ENCODE measurements at regions not wholly inside any gene's neighbourhood (a gene's known extent, or its start where the extent isn't known, plus 50 kb on each side); places are given as distances from the start of the nearest gene placed in this dataset.
"Not testable (repeated sequence)": the region's sequence is repeated elsewhere in the genome, so short reads cannot be mapped to it uniquely, and the experiment has no call there.

DNA sequence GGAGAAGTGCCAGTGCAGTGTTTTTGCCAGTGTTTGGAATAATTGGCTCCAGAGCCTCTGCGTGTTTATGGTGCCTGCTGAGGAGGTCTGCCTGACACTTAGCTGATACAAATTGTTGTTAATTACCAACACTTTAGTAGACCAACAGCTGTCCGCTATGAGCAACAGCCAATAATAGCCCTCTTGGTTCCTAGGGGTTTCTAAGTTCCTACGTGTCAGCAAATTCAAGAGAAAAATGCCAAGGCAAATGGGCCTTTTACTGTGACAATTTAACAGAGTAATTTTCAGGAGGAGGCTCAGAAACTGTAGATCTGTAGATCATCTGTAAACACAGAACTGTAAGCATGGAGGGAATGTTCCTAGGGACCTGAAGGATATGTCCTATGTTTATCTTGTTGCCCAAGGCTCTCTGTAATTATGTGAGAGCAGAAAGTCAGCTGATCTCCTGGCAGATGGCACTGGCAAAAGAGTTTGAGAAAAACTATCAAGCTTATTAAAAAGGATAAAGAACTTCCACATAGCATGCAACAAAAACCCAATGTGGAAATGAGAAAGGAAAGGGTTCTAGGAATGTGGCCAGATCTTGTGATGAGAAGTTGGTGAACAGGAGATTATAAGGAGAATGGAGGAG lies 157.7 kb downstream of the GJA1 start:
- no peak for DNase-seq (ENCODE audit: insufficient read length, low spot score)
- no peak for FAIRE-seq

DNA sequence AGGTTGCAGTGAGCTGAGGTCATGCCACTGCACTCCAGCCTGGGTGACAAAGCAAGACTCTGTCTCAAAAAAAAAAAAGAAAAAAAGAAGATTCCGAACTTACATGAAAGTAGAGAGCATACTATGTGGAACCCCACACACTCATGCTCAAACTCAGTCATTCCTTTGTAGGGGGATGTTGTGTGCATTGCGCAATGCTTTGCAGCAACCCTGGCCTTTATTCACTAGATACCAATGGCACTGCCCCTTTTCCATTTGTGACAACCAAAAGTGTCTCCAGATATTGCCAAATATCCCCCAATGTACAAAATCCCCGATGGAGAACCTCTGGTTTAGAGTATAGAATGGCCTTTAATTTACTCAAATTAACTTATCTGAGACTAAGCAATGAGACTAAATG lies 158.6 kb downstream of the GJA1 start:
- FAIRE-seq (no peak), DNase-seq (ENCODE audit: insufficient read length, low spot score) (no peak)

DNA sequence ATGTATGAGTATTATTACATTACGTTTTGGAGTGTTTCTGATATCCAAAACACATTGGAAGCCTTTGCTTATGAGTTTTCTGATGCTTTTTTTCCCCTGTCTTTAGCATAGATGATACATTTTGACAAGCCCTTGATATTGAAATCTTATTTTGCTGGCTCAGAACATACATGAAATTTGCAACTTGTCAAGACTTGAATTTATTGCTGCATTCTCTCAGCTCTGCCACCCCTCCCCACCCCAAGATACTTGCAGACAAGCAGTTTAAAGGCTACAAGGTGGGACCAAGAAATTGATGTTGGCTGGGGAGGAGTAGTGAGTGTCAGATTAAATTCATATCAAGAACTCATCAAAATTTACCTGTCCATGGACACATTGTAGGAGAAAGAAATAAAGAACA lies 160.2 kb downstream of the GJA1 start:
- no peak for FAIRE-seq
- DNase-seq (ENCODE audit: insufficient read length, low spot score), result no peak

DNA sequence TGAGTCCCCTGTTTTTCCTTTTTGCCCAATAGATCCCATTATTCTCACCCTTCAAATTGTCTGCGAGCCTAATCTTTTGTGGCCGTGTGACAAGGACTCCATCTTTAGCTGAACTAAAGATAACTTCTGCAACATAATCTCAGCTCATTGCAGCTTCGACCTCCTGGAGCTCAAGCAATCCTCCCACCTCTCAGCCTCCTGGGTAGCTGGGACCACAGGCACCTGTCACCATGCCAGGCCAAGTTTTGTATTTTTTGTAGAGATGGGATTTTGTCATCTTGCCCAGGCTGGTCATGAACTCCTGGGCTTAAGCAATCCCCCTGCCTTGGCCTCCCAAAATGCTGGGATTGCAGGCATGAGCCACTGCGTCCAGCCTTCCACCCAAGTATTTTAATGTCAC lies 161.0 kb downstream of the GJA1 start:
- FAIRE-seq (no peak), DNase-seq (ENCODE audit: insufficient read length, low spot score) (no peak)

DNA sequence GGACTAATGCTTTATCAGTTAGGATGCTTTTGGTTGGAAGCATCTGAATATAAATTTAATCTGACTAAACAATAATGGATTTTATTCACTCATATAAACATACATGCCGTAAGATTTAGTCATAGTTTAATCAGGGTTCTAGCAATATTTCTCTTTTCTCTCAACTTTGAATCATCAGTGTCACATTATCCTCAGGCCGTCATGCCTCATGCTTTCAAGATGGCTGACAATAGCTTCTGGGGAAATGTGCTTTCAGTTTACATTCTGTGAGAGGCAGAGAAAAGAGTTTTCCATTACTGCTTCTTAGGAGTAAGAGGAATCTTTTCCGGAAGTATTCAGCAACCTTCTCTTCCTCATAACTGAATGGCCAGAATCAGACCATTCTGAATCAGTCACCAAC lies 162.2 kb downstream of the GJA1 start:
- DNase-seq (ENCODE audit: insufficient read length, low spot score), result no peak
- FAIRE-seq, result no peak

DNA sequence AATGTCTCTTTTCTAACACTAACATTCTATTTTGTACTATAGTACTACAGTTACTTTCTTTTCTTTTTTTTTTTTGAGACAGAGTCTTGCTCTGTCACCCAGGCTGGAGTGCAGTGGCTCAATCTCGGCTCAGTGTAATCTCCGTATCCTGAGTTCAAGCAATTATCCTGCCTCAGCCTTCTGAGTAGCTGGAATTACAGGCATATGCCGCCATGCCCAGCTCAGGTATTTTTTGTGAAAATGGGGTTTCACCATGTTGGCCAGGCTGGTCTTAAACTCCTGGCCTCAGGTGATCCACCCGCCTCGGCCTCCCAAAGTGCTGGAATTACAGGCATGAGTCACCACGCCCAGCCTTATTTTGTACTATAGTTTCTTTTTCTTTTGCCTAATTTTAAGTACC lies 163.9 kb downstream of the GJA1 start:
- not testable (repeated sequence) for FAIRE-seq

DNA sequence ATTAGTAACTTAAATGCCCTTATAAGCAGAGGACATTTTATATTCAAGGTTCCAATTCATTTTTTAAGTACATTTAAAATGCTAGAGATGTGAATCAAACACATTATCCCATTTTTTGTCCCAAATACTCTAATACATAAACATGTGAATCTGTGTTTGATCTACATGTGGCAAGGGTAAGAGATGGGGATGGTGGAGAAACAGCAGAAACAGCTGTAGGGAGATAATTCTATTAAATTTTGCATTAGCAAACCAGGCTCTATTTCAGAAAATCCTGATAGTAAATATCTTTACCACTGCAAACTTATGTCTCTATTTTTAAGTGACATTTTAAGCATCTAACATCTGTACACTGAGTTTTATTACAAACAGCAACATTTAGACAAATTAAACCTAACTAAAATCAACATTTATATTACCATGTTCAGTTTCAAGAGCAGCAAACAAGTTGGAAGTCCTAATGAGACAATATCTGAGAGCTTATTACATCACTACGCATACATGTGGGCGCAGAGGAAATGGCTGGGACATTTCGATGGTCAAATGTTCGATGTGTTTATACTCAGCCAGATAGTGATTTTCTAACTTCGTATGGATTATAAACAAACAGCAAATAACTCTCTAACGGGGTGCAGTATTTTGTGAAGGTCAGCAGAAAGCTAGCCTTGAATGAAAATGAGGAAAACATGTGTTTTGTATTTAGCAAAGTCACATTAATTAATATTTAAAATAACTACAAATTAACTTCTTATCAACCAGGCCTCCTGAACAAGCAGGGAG lies 165.1 kb downstream of the GJA1 start:
- FAIRE-seq (no peak), DNase-seq (ENCODE audit: insufficient read length, low spot score) (no peak)

More for the DNA sequence above, 163.9 kb downstream of the GJA1 start:
- not testable (repeated sequence) for DNase-seq (ENCODE audit: insufficient read length, low spot score)

DNA sequence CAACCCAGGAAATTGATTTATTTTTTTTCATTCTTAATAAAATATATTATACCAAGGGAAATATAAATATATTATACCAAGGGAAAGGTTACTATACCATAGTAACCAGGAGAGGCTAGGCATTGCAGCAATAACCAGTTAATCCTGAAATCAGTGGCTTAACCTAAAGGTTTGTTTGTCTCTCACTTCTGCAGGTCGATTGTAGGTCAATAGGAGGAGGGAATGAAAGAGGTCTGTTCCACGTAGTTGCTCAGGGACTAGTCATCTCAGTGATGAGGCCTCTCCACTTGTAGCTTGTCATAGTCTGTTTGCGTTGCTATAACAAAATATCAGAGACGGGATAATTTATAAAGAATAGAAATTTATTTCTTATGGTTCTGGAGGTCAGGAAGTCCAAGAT lies 168.0 kb downstream of the GJA1 start:
- FAIRE-seq, result no peak
- no peak for DNase-seq (ENCODE audit: insufficient read length, low spot score)

DNA sequence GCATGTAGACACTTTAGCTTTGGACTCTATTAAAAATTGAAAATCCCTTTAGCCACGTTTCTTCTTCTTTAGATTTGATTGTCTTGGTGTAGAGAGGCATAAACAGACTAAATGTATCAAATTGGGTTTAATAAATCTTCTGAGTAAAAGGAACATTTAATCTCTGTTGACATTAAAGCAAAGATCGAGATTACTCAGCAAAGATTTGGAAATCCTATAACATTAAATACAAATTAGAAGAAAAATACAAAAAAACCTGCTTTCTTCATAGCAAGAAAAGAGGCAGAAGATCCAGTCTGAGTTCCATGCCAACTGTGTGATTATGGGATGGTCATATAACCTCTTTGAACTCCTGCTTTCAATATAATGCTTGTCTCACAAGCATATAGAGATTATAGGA lies 172.3 kb downstream of the GJA1 start:
- DNase-seq (ENCODE audit: insufficient read length, low spot score), result no peak
- FAIRE-seq, result no peak

DNA sequence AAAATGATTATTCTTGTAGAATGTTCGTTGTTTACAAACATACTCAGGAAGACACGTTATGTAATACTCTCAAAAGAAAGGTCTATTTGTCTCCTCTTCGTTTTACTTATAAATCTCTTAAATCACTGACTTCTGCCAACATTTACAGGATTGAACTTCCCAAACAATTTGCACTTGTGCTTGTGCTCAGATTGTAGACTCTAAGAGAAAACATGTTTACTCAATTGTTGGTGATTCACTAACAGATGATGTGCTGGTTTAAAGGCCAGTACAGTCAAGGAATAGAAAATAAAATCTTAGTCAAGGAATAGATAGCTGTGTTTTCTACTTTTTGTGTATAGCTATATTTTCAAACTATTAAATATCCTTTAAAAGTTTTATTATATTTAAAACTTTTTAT lies 172.8 kb downstream of the GJA1 start:
- no peak for DNase-seq (ENCODE audit: insufficient read length, low spot score)

DNA sequence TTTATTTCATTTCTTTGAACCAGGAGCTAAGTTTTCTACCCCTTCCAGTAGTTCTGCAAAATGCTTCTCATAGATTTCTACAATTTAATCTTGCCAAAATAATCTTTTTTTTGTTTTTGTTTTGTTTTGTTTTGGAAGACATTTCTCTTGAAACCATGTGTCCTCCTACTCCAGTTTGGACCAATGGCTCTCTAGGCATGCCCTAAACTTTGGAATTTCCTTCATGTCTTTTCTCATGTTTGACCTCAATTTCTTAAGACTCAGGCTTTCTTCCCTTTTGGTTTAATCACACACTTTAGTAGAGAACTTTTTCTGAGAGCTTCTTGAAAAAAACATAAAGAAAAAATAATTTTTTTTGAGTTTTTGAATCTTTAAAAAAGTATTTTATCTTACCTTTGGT lies 173.8 kb downstream of the GJA1 start:
- DNase-seq (ENCODE audit: insufficient read length, low spot score) (no peak), FAIRE-seq (no peak)

More for the DNA sequence above, 172.8 kb downstream of the GJA1 start:
- FAIRE-seq, result no peak

DNA sequence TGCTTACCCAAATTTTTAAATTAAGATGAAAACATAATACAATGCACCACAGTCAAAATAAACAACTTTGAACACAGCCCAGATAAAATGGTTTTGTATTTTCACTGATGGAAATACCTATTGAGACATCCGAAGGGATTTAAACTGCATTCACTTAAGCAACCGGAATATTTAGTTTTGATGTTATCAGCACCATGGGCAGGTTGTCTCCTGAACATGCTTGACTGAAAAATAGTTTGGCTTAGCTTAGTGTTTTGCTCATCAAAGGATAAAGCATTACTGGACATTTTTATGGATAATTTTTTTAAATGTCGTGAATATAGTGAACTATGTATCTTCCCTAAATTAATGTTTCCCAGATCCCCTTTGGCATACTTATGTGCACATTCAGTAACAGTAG lies 177.5 kb downstream of the GJA1 start:
- no peak for FAIRE-seq
- DNase-seq (ENCODE audit: insufficient read length, low spot score), result no peak

DNA sequence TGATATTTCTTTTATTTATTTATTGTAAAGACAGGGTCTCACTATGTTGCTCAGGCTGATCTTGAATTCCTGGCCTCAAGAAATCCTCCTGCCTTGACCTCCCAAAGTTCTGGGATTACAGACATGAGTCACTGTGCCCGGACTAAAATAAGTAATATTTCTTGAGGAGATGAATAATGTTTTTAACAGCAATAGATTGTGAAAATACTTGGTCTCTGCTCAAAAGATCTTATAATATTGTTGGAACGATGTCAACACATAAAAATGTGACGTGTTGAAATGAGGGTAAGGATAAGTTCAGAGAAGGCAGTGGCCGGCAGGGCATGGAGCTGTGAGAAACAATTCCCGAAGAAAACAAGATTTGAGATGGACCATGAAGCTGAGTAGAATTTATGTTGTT lies 178.7 kb downstream of the GJA1 start:
- FAIRE-seq (no peak), DNase-seq (ENCODE audit: insufficient read length, low spot score) (no peak)

DNA sequence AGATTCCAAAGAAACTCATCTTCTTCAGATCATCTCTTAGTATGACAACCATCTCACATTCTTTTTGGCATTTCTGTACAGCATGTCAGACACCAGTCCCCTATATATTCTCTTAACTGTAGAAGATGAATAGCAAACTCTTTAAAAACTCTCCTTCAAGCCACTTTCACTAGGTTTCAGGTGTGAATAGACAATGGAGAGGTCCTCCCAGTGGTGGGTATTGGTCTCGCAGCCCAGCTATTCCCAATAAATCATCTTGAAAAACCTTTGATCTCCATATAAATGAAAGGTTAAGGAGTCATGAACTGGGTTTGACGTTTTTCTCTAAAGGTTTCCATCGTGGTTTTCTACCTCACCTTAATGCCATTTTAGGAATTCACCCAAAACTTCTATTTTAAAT lies 180.0 kb downstream of the GJA1 start:
- DNase-seq (ENCODE audit: insufficient read length, low spot score) (no peak), FAIRE-seq (no peak)

DNA sequence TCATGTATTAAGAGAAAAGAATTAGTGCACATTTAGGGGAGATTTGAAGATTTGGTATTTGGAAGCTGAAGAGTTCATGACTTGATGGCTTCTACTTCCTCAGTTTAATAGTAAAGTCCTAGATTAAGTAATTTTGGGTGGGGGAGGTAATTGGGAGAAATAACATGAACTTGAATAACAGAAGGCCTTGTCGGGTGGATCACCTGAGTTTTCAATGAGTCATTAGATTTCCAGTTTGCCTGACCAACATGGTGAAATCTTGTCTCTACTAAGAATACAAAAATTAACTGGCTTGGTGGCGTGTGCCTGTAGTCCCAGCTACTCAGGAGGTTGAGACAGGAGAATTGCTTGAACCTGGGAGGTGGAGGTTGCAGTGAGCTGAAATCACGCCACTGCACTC lies 181.0 kb downstream of the GJA1 start:
- FAIRE-seq, result no peak
- no peak for DNase-seq (ENCODE audit: insufficient read length, low spot score)

DNA sequence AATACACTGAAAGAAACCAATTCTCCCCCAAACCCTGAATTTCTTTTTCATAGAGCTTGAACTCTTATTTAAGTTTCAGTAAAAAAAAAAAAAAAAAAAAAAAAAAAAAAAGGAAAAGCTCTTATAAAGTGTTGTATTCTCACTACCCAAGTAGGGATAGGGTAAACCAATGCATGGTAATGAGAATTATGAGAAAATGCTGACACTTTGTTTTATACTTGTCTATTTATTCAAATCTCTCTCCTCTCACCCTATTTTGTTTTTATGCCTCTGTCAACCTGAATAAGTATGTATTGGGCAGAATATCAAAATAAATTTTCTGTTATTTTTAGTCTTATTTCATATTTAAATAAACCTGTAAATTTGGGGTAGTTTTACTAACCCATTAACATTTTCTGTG lies 181.9 kb downstream of the GJA1 start:
- FAIRE-seq (no peak), DNase-seq (ENCODE audit: insufficient read length, low spot score) (no peak)

DNA sequence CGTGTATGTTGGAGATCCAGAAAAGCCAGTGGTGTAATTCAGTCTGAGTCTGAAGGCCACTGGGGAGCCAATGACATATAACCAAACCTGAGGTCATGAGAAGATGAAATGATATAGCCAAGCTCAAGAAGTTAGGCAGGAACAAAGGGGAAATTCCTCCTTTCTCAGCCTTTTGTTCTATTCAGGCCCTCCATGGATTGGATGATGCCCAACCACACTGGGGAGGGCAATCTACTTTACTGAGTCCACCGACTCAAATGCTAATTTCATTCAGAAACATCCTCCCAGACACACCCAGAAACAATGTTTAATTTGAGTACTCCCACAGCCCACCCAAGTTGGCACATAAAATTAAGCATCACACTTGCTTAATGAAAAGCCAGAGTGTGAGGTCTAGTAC lies 183.6 kb downstream of the GJA1 start:
- FAIRE-seq (no peak), DNase-seq (ENCODE audit: insufficient read length, low spot score) (no peak)

DNA sequence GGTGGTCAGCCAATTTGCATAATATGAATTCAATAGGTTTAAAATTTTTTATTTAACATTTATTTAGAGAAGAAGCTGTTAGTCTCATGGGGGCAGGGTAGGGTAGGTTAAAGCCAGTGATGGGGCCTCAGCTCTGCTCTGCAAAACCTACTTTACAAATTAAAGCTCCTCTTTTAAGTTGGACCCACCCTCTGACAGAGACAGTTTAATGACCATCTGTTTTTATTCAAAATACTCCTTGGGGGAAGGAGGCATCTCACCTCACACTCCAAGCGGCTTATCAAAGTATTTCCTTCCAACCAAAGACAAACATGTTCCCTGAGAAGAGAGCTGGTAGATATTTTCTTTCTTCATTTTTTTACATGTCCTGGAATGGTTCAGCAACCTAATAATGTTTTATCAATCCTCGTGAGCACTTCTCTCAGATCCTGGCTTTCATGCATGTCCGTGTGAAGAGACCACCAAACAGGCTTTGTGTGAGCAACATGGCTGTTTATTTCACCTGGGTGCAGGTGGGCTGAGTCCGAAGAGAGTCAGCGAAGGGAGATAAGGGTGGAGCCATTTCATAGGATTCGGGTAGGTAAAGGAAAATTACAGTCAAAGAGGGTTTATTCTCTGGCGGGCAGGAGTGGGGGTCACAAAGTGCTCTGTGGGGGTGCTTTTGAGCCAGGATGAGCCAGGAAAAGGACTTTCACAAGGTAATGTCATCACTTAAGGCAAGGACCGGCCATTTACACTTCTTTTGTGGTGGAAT lies 184.7 kb downstream of the GJA1 start:
- DNase-seq (ENCODE audit: insufficient read length, low spot score), result no peak
- no peak for FAIRE-seq

DNA sequence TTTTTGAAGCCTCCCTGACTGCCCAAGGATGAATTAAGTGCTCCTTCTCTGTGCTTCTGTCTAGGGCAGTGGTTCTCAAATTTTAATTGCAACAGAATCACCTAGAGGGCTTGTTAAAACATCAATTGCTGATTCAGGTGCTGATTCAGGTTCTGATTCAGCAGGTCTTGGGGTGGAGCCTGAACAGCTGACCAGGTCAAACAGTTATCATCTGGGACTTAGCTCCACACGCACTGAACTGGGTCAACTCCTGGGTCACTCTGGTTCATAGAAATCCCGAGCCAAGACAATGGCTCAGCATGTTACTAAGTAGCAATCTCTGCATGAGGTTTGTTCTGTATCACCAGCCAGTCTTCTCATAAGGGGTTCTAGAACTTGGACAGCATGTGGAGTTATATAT lies 192.3 kb downstream of the GJA1 start:
- FAIRE-seq, result no peak

DNA sequence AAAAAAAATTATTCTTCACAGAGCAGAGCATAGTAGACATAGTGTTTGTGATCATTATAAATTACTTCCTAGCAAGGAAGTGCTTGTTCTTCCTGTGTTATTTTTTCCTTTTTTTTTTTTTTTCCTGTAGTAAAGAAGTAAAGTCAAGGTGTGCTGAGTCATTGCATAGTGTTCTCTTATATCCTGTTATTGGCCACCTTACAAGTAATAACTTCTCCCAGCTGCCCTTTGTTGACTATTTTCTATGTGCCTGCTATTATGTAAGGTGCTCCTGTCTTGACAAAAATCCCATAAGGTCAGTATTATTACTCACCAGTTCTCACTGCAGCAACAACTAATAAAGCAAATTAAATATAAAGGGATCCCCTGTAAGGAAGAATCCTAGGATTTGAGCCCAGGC lies 195.3 kb downstream of the GJA1 start:
- DNase-seq (ENCODE audit: insufficient read length, low spot score) (no peak), FAIRE-seq (no peak)

More for the DNA sequence above, 192.3 kb downstream of the GJA1 start:
- no peak for DNase-seq (ENCODE audit: insufficient read length, low spot score)

DNA sequence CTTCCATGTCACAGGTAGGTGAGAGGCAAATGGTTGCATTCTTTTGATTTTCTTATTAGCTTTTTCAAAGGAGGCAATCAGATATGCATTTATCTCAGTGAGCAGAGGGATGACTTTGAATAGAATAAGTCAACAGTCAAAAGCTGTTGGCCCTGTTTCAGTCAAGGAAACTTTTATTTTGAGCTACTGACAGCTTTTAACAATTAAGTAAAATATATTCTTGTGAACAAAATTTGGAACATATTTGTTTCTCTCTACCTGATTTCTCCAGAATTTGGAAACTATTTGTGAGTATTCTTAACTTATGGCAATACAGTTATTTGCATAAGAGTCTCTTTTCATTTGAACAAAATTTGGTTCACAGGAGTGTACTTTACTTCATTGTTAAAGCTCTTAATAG lies 196.3 kb downstream of the GJA1 start:
- not testable (repeated sequence) for DNase-seq (ENCODE audit: insufficient read length, low spot score); FAIRE-seq

DNA sequence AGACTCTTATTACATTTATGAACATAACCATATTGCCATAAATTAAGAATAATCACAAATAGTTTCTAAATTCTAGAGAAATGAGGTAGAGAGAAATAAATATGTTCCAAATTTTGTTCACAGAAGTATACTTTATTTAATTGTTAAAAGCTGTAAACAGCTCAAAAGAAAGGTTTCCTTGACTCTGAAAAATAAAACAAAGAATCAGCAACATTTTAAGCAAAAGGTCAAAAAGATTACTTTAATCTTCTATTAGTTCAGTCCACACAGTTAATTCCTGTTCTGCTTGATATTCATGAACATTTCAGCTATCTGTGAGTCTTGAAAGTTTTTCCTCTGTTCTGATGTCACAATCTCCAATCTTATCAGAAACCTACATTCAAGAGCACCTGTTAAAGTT lies 197.9 kb downstream of the GJA1 start:
- no peak for DNase-seq (ENCODE audit: insufficient read length, low spot score)
- FAIRE-seq, result no peak
